Body of pancreas (tissue), 4 donors: ENCODE measurements at regions not wholly inside any gene's neighbourhood (a gene's known extent, or its start where the extent isn't known, plus 50 kb on each side); places are given as distances from the start of the nearest gene placed in this dataset.

Experiments
- CTCF ChIP-seq, 7 experiments: fragments of 450-650 bp in 4 of 7; fragments of 200-600 bp in 3 of 7; sonication (generic) in 3 of 7; IDR thresholded peaks; one replicate each; pipeline ENCODE4 v1.5.1; 2016 to 2019; ENCODE audit warnings: antibody characterized with exemption in 7 of 7
- POLR2A ChIP-seq, 3 donors: fragments of 450-650 bp; IDR thresholded peaks; one replicate each; pipeline ENCODE4 v1.6.1; 2016; ENCODE audit warnings: antibody characterized with exemption in 3 of 3, mild to moderate bottlenecking in 2 of 3

- TF ChIP-seq CTCF (IDR thresholded peaks at IDR 0.05) = no peak
- TF ChIP-seq POLR2A (IDR thresholded peaks at IDR 0.05) = no peak
Observed at GRCh38 chr16:89037261-89038152, 56.1 kb upstream of the ACSF3 start.
